ENCODE measurements at regions not wholly inside any gene's neighbourhood (a gene's known extent, or its start where the extent isn't known, plus 50 kb on each side); places are given as distances from the start of the nearest gene placed in this dataset.

GRCh38 chr11:97570636-97571035 lies 1180.8 kb downstream of the JRKL start:
- TF ChIP-seq CTCF (IDR thresholded peaks at IDR 0.05 in 4 of 5, conservative IDR thresholded peaks at IDR 0.05 in 1 of 5), result no peak
- no peak for TF ChIP-seq POLR2A (IDR thresholded peaks at IDR 0.05)

Measured in gastrocnemius medialis (tissue), 4 donors.